ENCODE measurements at regions not wholly inside any gene's neighbourhood (a gene's known extent, or its start where the extent isn't known, plus 50 kb on each side); places are given as distances from the start of the nearest gene placed in this dataset.
"Not testable (repeated sequence)": the region's sequence is repeated elsewhere in the genome, so short reads cannot be mapped to it uniquely, and the experiment has no call there.

GRCh38 chr10:47711428-47711827, 52.0 kb downstream of the SYT15B start:
- H3K4me1 Mint-ChIP-seq; POLR2A ChIA-PET; DNase-seq; ATAC-seq (ENCODE audit: low read depth); H3K27me3 Mint-ChIP-seq; H3K27ac Mint-ChIP-seq; H3K4me3 Mint-ChIP-seq; H3K36me3 Mint-ChIP-seq; H3K9me3 Mint-ChIP-seq: not testable (repeated sequence)

- H3K36me3 Mint-ChIP-seq; H3K9me3 Mint-ChIP-seq; DNase-seq; H3K4me1 Mint-ChIP-seq; H3K27me3 Mint-ChIP-seq; POLR2A ChIA-PET; ATAC-seq (ENCODE audit: low read depth); H3K27ac Mint-ChIP-seq; H3K4me3 Mint-ChIP-seq: not testable (repeated sequence)
Observed at GRCh38 chr10:47710443-47710842, 52.9 kb downstream of the SYT15B start.

- POLR2A ChIA-PET, H3K36me3 Mint-ChIP-seq: not testable (repeated sequence)
Observed at GRCh38 chr10:47705698-47706414, 57.5 kb downstream of the SYT15B start.

GRCh38 chr10:47701285-47701684, 62.1 kb downstream of the SYT15B start:
- H3K9me3 Mint-ChIP-seq; ATAC-seq (ENCODE audit: low read depth); H3K4me1 Mint-ChIP-seq; H3K27ac Mint-ChIP-seq; DNase-seq; H3K4me3 Mint-ChIP-seq; POLR2A ChIA-PET; H3K36me3 Mint-ChIP-seq: not testable (repeated sequence)
- H3K27me3 Mint-ChIP-seq, result peaks cover 15% of the 10 kb centered on the region

More at GRCh38 chr10:47705698-47706414, 57.5 kb downstream of the SYT15B start:
- Mint-ChIP-seq H3K4me3 (peak overlapping the region; percentile 52), H3K27me3 (peaks cover 16% of the 10 kb centered on the region)
- not testable (repeated sequence) for H3K4me1 Mint-ChIP-seq, H3K27ac Mint-ChIP-seq, H3K9me3 Mint-ChIP-seq
- peak; percentile 71 for DNase-seq
- ATAC-seq (ENCODE audit: low read depth), result peak; percentile 97

GRCh38 chr10:47699854-47700253, 63.5 kb downstream of the SYT15B start:
- not testable (repeated sequence) for H3K4me3 Mint-ChIP-seq; ATAC-seq (ENCODE audit: low read depth)

GRCh38 chr10:47696170-47696569, 67.2 kb downstream of the SYT15B start:
- H3K4me1 Mint-ChIP-seq; H3K4me3 Mint-ChIP-seq; DNase-seq; H3K9me3 Mint-ChIP-seq; ATAC-seq (ENCODE audit: low read depth); POLR2A ChIA-PET; H3K27me3 Mint-ChIP-seq; H3K27ac Mint-ChIP-seq; H3K36me3 Mint-ChIP-seq: not testable (repeated sequence)

More at GRCh38 chr10:47699854-47700253, 63.5 kb downstream of the SYT15B start:
- H3K27ac Mint-ChIP-seq, DNase-seq, H3K4me1 Mint-ChIP-seq, H3K36me3 Mint-ChIP-seq, H3K9me3 Mint-ChIP-seq, POLR2A ChIA-PET: not testable (repeated sequence)
- H3K27me3 Mint-ChIP-seq, result peaks cover 17% of the 10 kb centered on the region

GRCh38 chr10:47695149-47695548, 68.2 kb downstream of the SYT15B start:
- POLR2A ChIA-PET; H3K27me3 Mint-ChIP-seq; H3K27ac Mint-ChIP-seq; H3K36me3 Mint-ChIP-seq; H3K4me1 Mint-ChIP-seq; DNase-seq; ATAC-seq (ENCODE audit: low read depth); H3K9me3 Mint-ChIP-seq; H3K4me3 Mint-ChIP-seq: not testable (repeated sequence)

- ATAC-seq (ENCODE audit: low read depth); H3K4me1 Mint-ChIP-seq; H3K36me3 Mint-ChIP-seq; POLR2A ChIA-PET; H3K27ac Mint-ChIP-seq; DNase-seq; H3K4me3 Mint-ChIP-seq; H3K27me3 Mint-ChIP-seq; H3K9me3 Mint-ChIP-seq: not testable (repeated sequence)
Observed at GRCh38 chr10:47690304-47690703, 73.1 kb downstream of the SYT15B start.

- H3K27ac Mint-ChIP-seq; H3K27me3 Mint-ChIP-seq; POLR2A ChIA-PET; H3K36me3 Mint-ChIP-seq; ATAC-seq (ENCODE audit: low read depth); H3K4me3 Mint-ChIP-seq; H3K9me3 Mint-ChIP-seq; H3K4me1 Mint-ChIP-seq; DNase-seq: not testable (repeated sequence)
Observed at GRCh38 chr10:47683826-47684475, 79.4 kb downstream of the SYT15B start.

GRCh38 chr10:47681638-47681990, 81.8 kb downstream of the SYT15B start:
- H3K9me3 Mint-ChIP-seq; H3K27ac Mint-ChIP-seq; H3K4me3 Mint-ChIP-seq; DNase-seq; POLR2A ChIA-PET; H3K36me3 Mint-ChIP-seq; H3K4me1 Mint-ChIP-seq; H3K27me3 Mint-ChIP-seq; ATAC-seq (ENCODE audit: low read depth): not testable (repeated sequence)

- H3K4me3 Mint-ChIP-seq; H3K27ac Mint-ChIP-seq; ATAC-seq (ENCODE audit: low read depth); H3K4me1 Mint-ChIP-seq; DNase-seq; POLR2A ChIA-PET; H3K9me3 Mint-ChIP-seq; H3K36me3 Mint-ChIP-seq; H3K27me3 Mint-ChIP-seq: not testable (repeated sequence)
Observed at GRCh38 chr10:47680848-47681637, 82.3 kb downstream of the SYT15B start.

- H3K36me3 Mint-ChIP-seq; H3K27me3 Mint-ChIP-seq; POLR2A ChIA-PET; DNase-seq; ATAC-seq (ENCODE audit: low read depth); H3K4me1 Mint-ChIP-seq; H3K9me3 Mint-ChIP-seq; H3K27ac Mint-ChIP-seq; H3K4me3 Mint-ChIP-seq: not testable (repeated sequence)
Observed at GRCh38 chr10:47676102-47676501, 87.3 kb downstream of the SYT15B start.

GRCh38 chr10:47675577-47675976, 87.8 kb downstream of the SYT15B start:
- H3K27ac Mint-ChIP-seq; H3K36me3 Mint-ChIP-seq; DNase-seq; H3K4me3 Mint-ChIP-seq; H3K4me1 Mint-ChIP-seq; H3K9me3 Mint-ChIP-seq; ATAC-seq (ENCODE audit: low read depth); POLR2A ChIA-PET; H3K27me3 Mint-ChIP-seq: not testable (repeated sequence)

- H3K27ac Mint-ChIP-seq; H3K27me3 Mint-ChIP-seq; ATAC-seq (ENCODE audit: low read depth); H3K4me1 Mint-ChIP-seq; DNase-seq; H3K9me3 Mint-ChIP-seq; POLR2A ChIA-PET; H3K4me3 Mint-ChIP-seq; H3K36me3 Mint-ChIP-seq: not testable (repeated sequence)
Observed at GRCh38 chr10:47673128-47673527, 90.3 kb downstream of the SYT15B start.
